GM12878 (cell line): ENCODE measurements at regions not wholly inside any gene's neighbourhood (a gene's known extent, or its start where the extent isn't known, plus 50 kb on each side); places are given as distances from the start of the nearest gene placed in this dataset.

Source experiments
- ATAC-seq: fragments of 200-7000 bp; cut with Tn5 transposase; 3 replicates; pipeline ENCODE4 v1.9.1; 2020; ENCODE audit warnings: mild to moderate bottlenecking, moderate library complexity
- BruUV-seq: library from RNA; stranded (reverse); fragments of 400-500 nt; replicated peaks from 2 replicates; lab custom pipeline; 2021; lab: Mats Ljungman, UMichigan
- CTCF ChIA-PET: fragments of 300-600 bp; sonication (Branson Sonifier 250); formaldehyde crosslinking; extraction: SDS; loops from one replicate; lab custom pipeline; 2021; ENCODE audit warnings: inconsistent platforms; lab: Yijun Ruan, JAX
- POLR2A ChIA-PET: fragments of 350-600 bp; formaldehyde crosslinking; extraction: SDS; loops from one replicate; lab custom pipeline; 2021; ENCODE audit warnings: inconsistent platforms; lab: Charles Lee
- RAD21 ChIA-PET: fragments of 300-600 bp; sonication (Branson Sonifier 250); formaldehyde crosslinking; loops from one replicate; lab custom pipeline; 2023; ENCODE audit warnings: antibody characterized with exemption; ENCODE audit not compliant: unreplicated experiment; lab: Charles Lee
- SMC1A ChIA-PET: fragments of 300-600 bp; sonication (Branson Sonifier 250); formaldehyde crosslinking; loops from one replicate; lab custom pipeline; 2023; ENCODE audit not compliant: unreplicated experiment, uncharacterized antibody; lab: Charles Lee
- DNase-seq: peaks from one replicate; pipeline ENCODE4 v3.0.0-alpha.2; 2011; ENCODE audit warnings: low read depth, low spot score
- FAIRE-seq: peaks from 3 replicates; lab custom pipeline; 2011; peaks lifted over from hg19 to GRCh38; lab: Jason Lieb, UNC
- H2AFZ ChIP-seq: 2 replicates; pipeline ENCODE4 v1.6.0; 2011; ENCODE audit warnings: low read depth, low read length, control low read depth; ENCODE audit not compliant: control insufficient read depth
- H3K27ac ChIP-seq: 2 replicates; pipeline ENCODE4 v1.5.1; 2011; ENCODE audit warnings: control low read depth; ENCODE audit not compliant: control insufficient read depth, insufficient read depth
- H3K27me3 ChIP-seq, 2 experiments: replicated peaks in 1 of 2; 2 replicates each; pipeline versions ENCODE4 v1.6.0 to v1.6.1; 2011; ENCODE audit warnings: low read length in 1 of 2; ENCODE audit not compliant: control insufficient read depth in 2 of 2, insufficient read depth in 2 of 2
- H3K36me3 ChIP-seq, 2 experiments: 2 replicates each; pipeline ENCODE4 v1.5.1; 2011; ENCODE audit warnings: low read length in 1 of 2; ENCODE audit not compliant: control insufficient read depth in 2 of 2, insufficient read depth in 2 of 2
- H3K4me1 ChIP-seq: 2 replicates; pipeline ENCODE4 v1.6.1; 2011; ENCODE audit warnings: mild to moderate bottlenecking, low read length, moderate library complexity, mixed read lengths; ENCODE audit not compliant: control insufficient read depth, insufficient read depth
- H3K4me2 ChIP-seq: 2 replicates; pipeline ENCODE4 v1.6.0; 2011; ENCODE audit warnings: control low read depth; ENCODE audit not compliant: control insufficient read depth, insufficient read depth
- H3K4me3 ChIP-seq: fragments of 200-600 bp; sonication (generic); 2 replicates; pipeline ENCODE4 v1.5.1; 2016
- H3K79me2 ChIP-seq: 2 replicates; pipeline ENCODE4 v1.6.0; 2011; ENCODE audit warnings: low read length; ENCODE audit not compliant: control insufficient read depth, insufficient read depth
- H3K9ac ChIP-seq: 2 replicates; pipeline ENCODE4 v1.8.0; 2011; ENCODE audit warnings: low read length, control low read depth, mixed read lengths; ENCODE audit not compliant: control insufficient read depth, insufficient read depth
- H3K9me3 ChIP-seq: replicated peaks from 3 replicates; pipeline ENCODE4 v1.5.1; 2011; ENCODE audit warnings: mild to moderate bottlenecking, low read length; ENCODE audit not compliant: control insufficient read depth, insufficient read depth
- H4K20me1 ChIP-seq: 2 replicates; pipeline ENCODE4 v1.6.0; 2011; ENCODE audit not compliant: control insufficient read depth, insufficient read depth
- ASH2L ChIP-seq: fragments of 300-600, 200-600 bp; sonication (generic); IDR thresholded peaks from 2 replicates; pipeline ENCODE4 v1.6.1; 2017; ENCODE audit warnings: low read depth, mild to moderate bottlenecking, borderline replicate concordance
- BMI1 ChIP-seq: fragments of 450-650 bp; IDR thresholded peaks from 2 replicates; pipeline ENCODE4 v1.6.1; 2016; ENCODE audit warnings: mild to moderate bottlenecking, moderate library complexity, borderline replicate concordance
- FOS ChIP-seq: IDR thresholded peaks from 3 replicates; pipeline ENCODE4 v1.6.1; 2011; ENCODE audit warnings: borderline replicate concordance; ENCODE audit not compliant: insufficient read length; ENCODE audit errors: extremely low read depth
- HCFC1 ChIP-seq: fragments of 150-350 bp; IDR thresholded peaks from 2 replicates; pipeline ENCODE4 v1.6.1; 2014; ENCODE audit warnings: low read length
- HDAC2 ChIP-seq: fragments of 200-600 bp; sonication (generic); IDR thresholded peaks from 2 replicates; pipeline ENCODE4 v1.6.1; 2017
- JUND ChIP-seq: IDR thresholded peaks from 2 replicates; pipeline ENCODE4 v1.6.1; 2012; ENCODE audit warnings: low read depth, mild to moderate bottlenecking, low read length, improper control_type of control experiment, moderate library complexity
- KDM1A ChIP-seq: fragments of 200-600 bp; sonication (generic); IDR thresholded peaks from 2 replicates; pipeline ENCODE4 v1.6.1; 2016; ENCODE audit warnings: borderline replicate concordance
- SMC3 ChIP-seq: IDR thresholded peaks from 2 replicates; pipeline ENCODE4 v1.6.1; 2011; ENCODE audit warnings: low read length, improper control_type of control experiment, borderline replicate concordance
- WGBS: methylation state at CpG from one replicate; pipeline ENCODE4 v1.1.6; 2016; ENCODE audit warnings: low lambda C conversion rate; ENCODE audit not compliant: insufficient replicate concordance, insufficient coverage; ENCODE audit errors: missing lambda C conversion rate; 5-methylcytosine and 5-hydroxymethylcytosine counted together
- in situ Hi-C: fragments of 300-500 bp; cut with MboI; formaldehyde crosslinking; loops from 9 replicates; pipeline ENCODE4 v1.14.3; 2018; ENCODE audit warnings: mixed read lengths
- intact Hi-C: fragments of 100-400 bp; cut with micrococcal nuclease; formaldehyde crosslinking; loops from one replicate; pipeline ENCODE4 v1.14.2; 2022; ENCODE audit not compliant: unreplicated experiment
- TF ChIP-seq, protein P1 (sequence below): IDR thresholded peaks from 2 replicates; pipeline ENCODE4 v1.6.1; 2011; ENCODE audit warnings: mild to moderate bottlenecking, low read depth, low read length, moderate library complexity; ENCODE audit not compliant: insufficient replicate concordance

DNA sequence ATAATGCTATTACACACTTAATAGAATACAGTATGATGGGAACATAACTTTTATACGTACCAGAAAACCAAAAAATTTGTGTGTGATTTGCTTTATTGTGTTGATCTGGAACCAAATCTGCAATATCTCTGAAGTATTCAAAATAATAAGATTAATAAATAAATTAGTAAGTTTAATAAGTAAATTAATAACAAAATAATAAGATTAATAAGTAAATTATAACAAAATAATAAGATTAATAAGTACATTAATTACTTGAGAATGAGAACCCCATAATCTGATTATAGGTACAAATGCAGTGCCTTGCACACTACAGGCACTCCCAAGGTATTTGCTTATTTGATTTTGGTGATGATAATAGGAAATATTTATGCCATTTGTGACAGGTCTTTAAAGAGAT lies 267.4 kb downstream of the ZNF326 start:
- no TSS peak for BruUV-seq
- SMC1A ChIA-PET: interaction anchor here (1.3 to 1.9 kb wide), 3 partner anchors 8 to 128 kb away, joined by 4 to 8 read pairs (median 8); no protein-coding TSS in a partner anchor
- H3K4me1 ChIP-seq: no peaks in the 10 kb centered on the region
- no peaks in the 10 kb centered on the region for H3K36me3 ChIP-seq
- H3K4me2 ChIP-seq: no peak overlapping the region
- H3K9me3 ChIP-seq: no peaks in the 10 kb centered on the region
- FAIRE-seq (no peak), ATAC-seq (no peak), DNase-seq (no peak)
- no peak overlapping the region for H3K27ac ChIP-seq
- H3K4me3 ChIP-seq: no peak overlapping the region
- H3K9ac ChIP-seq: no peak overlapping the region
- TF ChIP-seq SMC3: no peak
- no peak for TF ChIP-seq HDAC2
- TF ChIP-seq, protein P1, sequence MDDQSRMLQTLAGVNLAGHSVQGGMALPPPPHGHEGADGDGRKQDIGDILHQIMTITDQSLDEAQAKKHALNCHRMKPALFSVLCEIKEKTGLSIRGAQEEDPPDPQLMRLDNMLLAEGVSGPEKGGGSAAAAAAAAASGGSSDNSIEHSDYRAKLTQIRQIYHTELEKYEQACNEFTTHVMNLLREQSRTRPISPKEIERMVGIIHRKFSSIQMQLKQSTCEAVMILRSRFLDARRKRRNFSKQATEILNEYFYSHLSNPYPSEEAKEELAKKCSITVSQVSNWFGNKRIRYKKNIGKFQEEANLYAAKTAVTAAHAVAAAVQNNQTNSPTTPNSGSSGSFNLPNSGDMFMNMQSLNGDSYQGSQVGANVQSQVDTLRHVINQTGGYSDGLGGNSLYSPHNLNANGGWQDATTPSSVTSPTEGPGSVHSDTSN: no peak
- TF ChIP-seq HCFC1: no peak
- TF ChIP-seq BMI1: no peak
- TF ChIP-seq JUND: no peak
- no peak for TF ChIP-seq ASH2L
- no peak for TF ChIP-seq KDM1A
- no peak for TF ChIP-seq FOS
- POLR2A ChIA-PET: no interaction called here
- CTCF ChIA-PET: interaction anchor here (0.5 to 1.8 kb wide), 2 partner anchors 904 to 1172 kb away, joined by 3 to 7 read pairs; no protein-coding TSS in a partner anchor
- 18% methylated on average over 1 of the region's 1 CpG for WGBS
- no peaks in the 10 kb centered on the region for H3K79me2 ChIP-seq
- no peaks in the 10 kb centered on the region; a peak in 1 of 4 replicates for H3K27me3 ChIP-seq
- intact Hi-C loops (no loop called here), in situ Hi-C loops (no loop called here)
- RAD21 ChIA-PET: no interaction called here
- no peaks in the 10 kb centered on the region for H4K20me1 ChIP-seq
- no peak overlapping the region for H2AFZ ChIP-seq
